RWPE2 (cell line): ENCODE measurements at regions not wholly inside any gene's neighbourhood (a gene's known extent, or its start where the extent isn't known, plus 50 kb on each side); places are given as distances from the start of the nearest gene placed in this dataset.

Source experiments
- ATAC-seq: fragments of 200-7000 bp; cut with Tn5 transposase; 3 replicates; pipeline ENCODE4 v1.9.1; 2021; ENCODE audit warnings: low read depth
- DNase-seq: peaks from one replicate; pipeline ENCODE4 v3.0.0-alpha.2; 2020; ENCODE audit warnings: low spot score
- H3K27ac ChIP-seq: fragments of 450-650 bp; 2 replicates; pipeline ENCODE4 v1.5.1; 2017; ENCODE audit warnings: mild to moderate bottlenecking; ENCODE audit not compliant: poor library complexity, severe bottlenecking
- H3K27me3 ChIP-seq: fragments of 250-450 bp; sonication (Bioruptor Pico); 2 replicates; pipeline ENCODE4 v1.5.1; 2021; ENCODE audit warnings: mild to moderate bottlenecking, moderate library complexity; ENCODE audit not compliant: insufficient read depth, poor library complexity, severe bottlenecking
- H3K36me3 ChIP-seq: fragments of 250-450 bp; sonication (Bioruptor Pico); 2 replicates; pipeline ENCODE4 v1.5.1; 2020; ENCODE audit warnings: low read depth, mild to moderate bottlenecking, moderate library complexity
- H3K4me1 ChIP-seq: fragments of 250-450 bp; sonication (Bioruptor Pico); 2 replicates; pipeline ENCODE4 v1.5.1; 2021; ENCODE audit warnings: mild to moderate bottlenecking, moderate library complexity; ENCODE audit not compliant: insufficient read depth, poor library complexity, severe bottlenecking
- H3K4me3 ChIP-seq: fragments of 250-450 bp; sonication (Bioruptor Pico); 2 replicates; pipeline ENCODE4 v1.5.1; 2021; ENCODE audit warnings: mild to moderate bottlenecking, moderate library complexity; ENCODE audit not compliant: severe bottlenecking
- H3K9me3 ChIP-seq: fragments of 250-450 bp; sonication (Bioruptor Pico); 2 replicates; pipeline ENCODE4 v1.5.1; 2021; ENCODE audit warnings: mild to moderate bottlenecking, moderate library complexity; ENCODE audit not compliant: severe bottlenecking
- TF ChIP-seq, protein P1 (sequence below): fragments of 450-650 bp; IDR thresholded peaks from one replicate; pipeline ENCODE4 v1.5.1; 2017; ENCODE audit warnings: mild to moderate bottlenecking, moderate library complexity; ENCODE audit not compliant: poor library complexity, severe bottlenecking

DNA sequence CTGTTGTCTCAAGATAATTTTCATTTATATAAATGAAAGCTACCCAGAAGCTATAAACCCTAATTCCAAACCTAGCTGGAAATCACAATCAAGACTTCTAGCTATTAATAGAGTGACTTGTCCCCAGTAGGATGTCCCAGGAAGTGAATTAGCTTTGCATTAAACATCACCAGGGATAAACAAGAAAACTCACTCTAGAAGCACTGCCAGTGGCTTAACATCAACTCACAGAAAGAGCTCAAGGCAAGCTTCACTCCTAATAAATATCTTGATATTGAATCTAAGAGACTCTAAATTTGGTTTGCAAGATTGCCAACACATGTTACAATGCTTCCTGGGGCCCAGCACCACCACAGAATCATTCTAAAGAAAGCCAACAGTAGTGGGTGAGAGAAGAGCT, 468.7 kb upstream of the FAM241A start:
- TF ChIP-seq, protein P1, sequence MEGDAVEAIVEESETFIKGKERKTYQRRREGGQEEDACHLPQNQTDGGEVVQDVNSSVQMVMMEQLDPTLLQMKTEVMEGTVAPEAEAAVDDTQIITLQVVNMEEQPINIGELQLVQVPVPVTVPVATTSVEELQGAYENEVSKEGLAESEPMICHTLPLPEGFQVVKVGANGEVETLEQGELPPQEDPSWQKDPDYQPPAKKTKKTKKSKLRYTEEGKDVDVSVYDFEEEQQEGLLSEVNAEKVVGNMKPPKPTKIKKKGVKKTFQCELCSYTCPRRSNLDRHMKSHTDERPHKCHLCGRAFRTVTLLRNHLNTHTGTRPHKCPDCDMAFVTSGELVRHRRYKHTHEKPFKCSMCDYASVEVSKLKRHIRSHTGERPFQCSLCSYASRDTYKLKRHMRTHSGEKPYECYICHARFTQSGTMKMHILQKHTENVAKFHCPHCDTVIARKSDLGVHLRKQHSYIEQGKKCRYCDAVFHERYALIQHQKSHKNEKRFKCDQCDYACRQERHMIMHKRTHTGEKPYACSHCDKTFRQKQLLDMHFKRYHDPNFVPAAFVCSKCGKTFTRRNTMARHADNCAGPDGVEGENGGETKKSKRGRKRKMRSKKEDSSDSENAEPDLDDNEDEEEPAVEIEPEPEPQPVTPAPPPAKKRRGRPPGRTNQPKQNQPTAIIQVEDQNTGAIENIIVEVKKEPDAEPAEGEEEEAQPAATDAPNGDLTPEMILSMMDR, result no peak
- H3K4me1 ChIP-seq, result peaks cover 2% of the 10 kb centered on the region
- H3K27me3 ChIP-seq, result no peaks in the 10 kb centered on the region
- no peak for DNase-seq
- no peaks in the 10 kb centered on the region for H3K36me3 ChIP-seq
- H3K9me3 ChIP-seq, result no peaks in the 10 kb centered on the region
- no peak for ATAC-seq
- no peak overlapping the region for H3K27ac ChIP-seq
- H3K4me3 ChIP-seq, result no peak overlapping the region

DNA sequence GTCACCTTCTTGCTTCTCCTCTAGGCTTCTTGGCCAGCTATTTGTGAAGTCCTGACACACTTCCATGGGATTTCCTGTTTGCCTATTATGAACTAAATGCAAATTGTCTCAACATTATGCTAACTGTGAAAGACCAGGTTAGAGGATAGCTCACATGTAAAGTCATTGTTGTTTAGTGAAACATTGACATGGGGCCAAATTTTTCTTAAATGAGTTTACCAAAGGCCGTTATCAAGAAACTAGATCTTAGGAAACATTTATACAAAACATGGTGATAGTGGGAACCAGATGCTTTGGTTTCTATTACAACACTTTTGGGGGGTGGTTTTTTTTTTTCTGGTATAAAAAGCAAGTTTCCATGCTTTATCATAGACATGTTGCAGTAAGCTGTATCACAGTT, 466.8 kb upstream of the FAM241A start:
- Histone ChIP-seq H3K27ac (no peak overlapping the region), H3K9me3 (no peaks in the 10 kb centered on the region), H3K27me3 (no peaks in the 10 kb centered on the region), H3K4me1 (peaks cover 2% of the 10 kb centered on the region), H3K4me3 (no peak overlapping the region), H3K36me3 (no peaks in the 10 kb centered on the region)
- TF ChIP-seq, protein P1, result no peak
- ATAC-seq (peak; percentile 56), DNase-seq (no peak)

DNA sequence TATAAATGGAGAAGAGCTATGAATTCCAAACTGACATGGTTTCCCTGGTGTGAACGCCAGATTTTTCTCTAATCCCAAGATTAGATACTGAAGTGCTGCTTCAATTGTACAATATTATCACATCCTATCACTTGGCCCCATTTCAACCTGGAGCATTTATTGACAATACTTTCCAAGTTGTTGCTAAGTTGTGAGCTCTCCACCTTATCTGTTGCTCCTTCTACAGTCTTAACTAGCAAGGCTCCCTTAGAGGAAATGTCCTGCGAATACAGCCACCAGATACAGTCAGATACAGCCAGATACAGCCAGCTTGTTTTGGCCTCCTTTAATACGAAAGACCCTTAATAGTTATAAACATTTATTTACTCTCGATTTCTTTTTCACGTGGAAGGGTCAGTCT, 466.3 kb upstream of the FAM241A start:
- DNase-seq, result no peak
- Histone ChIP-seq H3K4me3 (no peak overlapping the region), H3K27me3 (no peaks in the 10 kb centered on the region), H3K4me1 (peaks cover 2% of the 10 kb centered on the region), H3K27ac (no peak overlapping the region), H3K36me3 (no peaks in the 10 kb centered on the region), H3K9me3 (no peaks in the 10 kb centered on the region)
- TF ChIP-seq, protein P1, result no peak
- no peak for ATAC-seq

DNA sequence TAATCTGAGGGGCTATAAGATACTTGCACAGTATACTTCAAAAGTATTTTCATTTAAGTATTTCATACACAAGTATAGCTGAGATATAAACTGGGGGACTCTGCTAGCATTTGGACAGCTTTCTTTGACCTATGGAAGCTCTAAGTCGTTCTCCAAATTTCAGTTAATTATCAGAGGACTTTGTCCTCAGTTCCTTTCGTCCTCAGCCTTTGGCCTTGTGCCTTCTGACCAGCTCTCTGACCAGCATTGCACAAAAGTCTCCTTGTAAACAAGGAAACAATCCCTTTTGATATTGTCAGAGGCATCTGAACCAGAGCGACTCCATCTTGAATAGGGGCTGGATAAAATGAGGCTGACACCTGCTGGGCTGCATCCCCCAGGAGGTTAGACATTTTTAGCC, 464.0 kb upstream of the FAM241A start:
- no peaks in the 10 kb centered on the region for H3K36me3 ChIP-seq
- H3K9me3 ChIP-seq, result no peaks in the 10 kb centered on the region
- H3K4me3 ChIP-seq, result no peak overlapping the region
- H3K27me3 ChIP-seq, result no peaks in the 10 kb centered on the region
- TF ChIP-seq, protein P1, result no peak
- H3K4me1 ChIP-seq, result peaks cover 2% of the 10 kb centered on the region
- H3K27ac ChIP-seq, result no peak overlapping the region
- no peak for ATAC-seq
- no peak for DNase-seq

DNA sequence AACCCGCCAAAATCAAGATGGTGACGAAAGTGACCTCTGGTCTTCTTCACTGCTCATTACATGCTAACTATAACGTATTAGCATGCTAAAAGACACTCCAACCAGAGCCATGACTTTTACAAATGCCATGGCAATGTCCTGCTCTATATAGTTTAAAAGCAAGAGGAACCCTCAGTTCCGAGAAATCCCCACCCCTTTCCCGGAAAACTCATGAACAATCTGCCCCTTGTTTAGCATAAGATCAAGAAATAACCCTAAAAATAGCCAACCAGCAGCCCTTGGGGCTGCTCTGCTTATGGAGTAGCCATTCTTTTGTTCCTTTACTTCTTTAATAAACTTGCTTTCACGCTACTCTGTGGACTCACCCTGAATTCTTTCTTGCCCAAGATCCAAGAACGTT, 463.5 kb upstream of the FAM241A start:
- TF ChIP-seq, protein P1, result no peak
- Histone ChIP-seq H3K4me3 (no peak overlapping the region), H3K36me3 (no peaks in the 10 kb centered on the region), H3K27me3 (no peaks in the 10 kb centered on the region), H3K27ac (no peak overlapping the region), H3K4me1 (peaks cover 2% of the 10 kb centered on the region), H3K9me3 (no peaks in the 10 kb centered on the region)
- ATAC-seq (no peak), DNase-seq (no peak)
